HepG2 (cell line): ENCODE measurements at regions not wholly inside any gene's neighbourhood (a gene's known extent, or its start where the extent isn't known, plus 50 kb on each side); places are given as distances from the start of the nearest gene placed in this dataset.

Experiments
- ATAC-seq: fragments of 200-7000 bp; cut with Tn5 transposase; 3 replicates; pipeline ENCODE4 v1.9.1; 2020; ENCODE audit warnings: mild to moderate bottlenecking, moderate library complexity
- BruUV-seq: library from RNA; stranded (reverse); fragments of 400-500 nt; replicated peaks from 2 replicates; lab custom pipeline; 2021; lab: Mats Ljungman, UMichigan
- CTCF ChIA-PET: fragments of 300-600 bp; formaldehyde crosslinking; extraction: SDS; loops from one replicate; lab custom pipeline; 2021; ENCODE audit warnings: low total read pairs, inconsistent platforms, low intra/inter-chr PET ratio; lab: Yijun Ruan, JAX
- POLR2A ChIA-PET: fragments of 350-600 bp; sonication (Branson Sonifier 250); formaldehyde crosslinking; loops from one replicate; lab custom pipeline; 2020; ENCODE audit warnings: antibody characterized with exemption, inconsistent platforms; lab: Yijun Ruan, JAX
- DNase-seq: peaks from one replicate; pipeline ENCODE4 v3.0.0-alpha.2; 2015; ENCODE audit warnings: low spot score
- FAIRE-seq: peaks from 3 replicates; lab custom pipeline; 2011; peaks lifted over from hg19 to GRCh38; lab: Jason Lieb, UNC
- H2AFZ ChIP-seq: one replicate; pipeline ENCODE4 v1.6.1; 2011; ENCODE audit warnings: low read length, inconsistent platforms
- H3K27ac ChIP-seq: fragments of 300-600 bp; 3 replicates; pipeline ENCODE4 v1.8.0; 2011; ENCODE audit warnings: mixed run types, mild to moderate bottlenecking, mixed read lengths, low read length, inconsistent platforms; ENCODE audit not compliant: insufficient read depth; ENCODE audit errors: extremely low read length
- H3K27me3 ChIP-seq, 2 experiments: fragments of 200-600 bp in 1 of 2; 2 replicates in 1 of 2; 3 replicates in 1 of 2; pipeline versions ENCODE4 v1.6.0 to v1.8.0; 2011; ENCODE audit warnings: low read length in 2 of 2, mild to moderate bottlenecking in 2 of 2, moderate library complexity in 2 of 2, inconsistent platforms in 1 of 2; ENCODE audit not compliant: insufficient read depth in 2 of 2, control insufficient read depth in 1 of 2
- H3K36me3 ChIP-seq, 2 experiments: fragments of 200-600 bp in 1 of 2; replicated peaks in 1 of 2; 2 replicates in 1 of 2; 3 replicates in 1 of 2; pipeline versions ENCODE4 v1.5.1 to v1.8.0; 2011; ENCODE audit warnings: low read length in 2 of 2, inconsistent platforms in 1 of 2; ENCODE audit not compliant: insufficient read depth in 2 of 2, control insufficient read depth in 1 of 2
- H3K4me1 ChIP-seq: 2 replicates; pipeline ENCODE4 v1.5.1; 2012; ENCODE audit warnings: low read length, inconsistent platforms; ENCODE audit not compliant: insufficient read depth
- H3K4me2 ChIP-seq: 2 replicates; pipeline ENCODE4 v1.6.0; 2011; ENCODE audit warnings: low read depth, low read length, inconsistent platforms
- H3K4me3 ChIP-seq, 3 experiments: fragments of 200-600 bp in 1 of 3; sonication (generic), shearing (Covaris generic) in 1 of 3; replicated peaks in 1 of 3; 2 replicates each; pipeline ENCODE4 v1.5.1; 2011 to 2016; ENCODE audit warnings: low read length in 3 of 3, inconsistent platforms in 2 of 3, low read depth in 2 of 3, mild to moderate bottlenecking in 2 of 3, control low read depth in 1 of 3, mixed read lengths in 1 of 3; ENCODE audit not compliant: insufficient read depth in 1 of 3
- H3K79me2 ChIP-seq: one replicate; pipeline ENCODE4 v1.6.1; 2011; ENCODE audit warnings: low read length, inconsistent platforms; ENCODE audit not compliant: insufficient read depth
- H3K9ac ChIP-seq: 2 replicates; pipeline ENCODE4 v1.6.0; 2011; ENCODE audit warnings: mild to moderate bottlenecking, low read depth, low read length, inconsistent platforms; ENCODE audit not compliant: insufficient read depth
- H3K9me3 ChIP-seq: 2 replicates; pipeline ENCODE4 v1.5.1; 2012; ENCODE audit warnings: mild to moderate bottlenecking, low read length
- H4K20me1 ChIP-seq: 2 replicates; pipeline ENCODE4 v1.6.0; 2011; ENCODE audit warnings: inconsistent platforms, mild to moderate bottlenecking, low read length, moderate library complexity; ENCODE audit not compliant: insufficient read depth
- ATF1 ChIP-seq: IDR thresholded peaks from 2 replicates; pipeline ENCODE4 v1.6.1; 2016; ENCODE audit warnings: mild to moderate bottlenecking, control low read depth
- CBFB ChIP-seq: sonication (generic); formaldehyde crosslinking; IDR thresholded peaks from 2 replicates; pipeline ENCODE4 v1.4.0; 2020; ENCODE audit warnings: missing genetic modification reagents
- CHD4 ChIP-seq: fragments of 200-600 bp; sonication (generic); IDR thresholded peaks from 2 replicates; pipeline ENCODE4 v1.7.0; 2017; ENCODE audit warnings: mild to moderate bottlenecking, low read length, borderline replicate concordance
- DDIT3 ChIP-seq: sonication (generic); formaldehyde crosslinking; IDR thresholded peaks from 2 replicates; pipeline ENCODE4 v1.4.0; 2020; ENCODE audit warnings: mild to moderate bottlenecking, missing genetic modification reagents
- ISL2 ChIP-seq: sonication (generic); formaldehyde crosslinking; IDR thresholded peaks from 2 replicates; pipeline ENCODE4 v1.5.0; 2020; ENCODE audit warnings: missing genetic modification reagents
- MTF1 ChIP-seq: sonication (generic); formaldehyde crosslinking; IDR thresholded peaks from 2 replicates; pipeline ENCODE4 v1.5.0; 2020; ENCODE audit warnings: missing genetic modification reagents
- TCF7 ChIP-seq: sonication (generic); IDR thresholded peaks from 2 replicates; pipeline ENCODE4 v1.6.1; 2016; ENCODE audit warnings: antibody characterized with exemption, low read depth
- ZNF672 ChIP-seq: sonication (generic); formaldehyde crosslinking; IDR thresholded peaks from 2 replicates; pipeline ENCODE4 v1.8.1; 2022; ENCODE audit warnings: missing genetic modification reagents
- ZNF713 ChIP-seq: sonication (generic); formaldehyde crosslinking; IDR thresholded peaks from 2 replicates; pipeline ENCODE4 v1.4.0; 2020; ENCODE audit warnings: mild to moderate bottlenecking, missing genetic modification reagents
- ZNF724P ChIP-seq: sonication (generic); formaldehyde crosslinking; IDR thresholded peaks from 2 replicates; pipeline ENCODE4 v1.8.0; 2022; ENCODE audit warnings: missing genetic modification reagents, borderline replicate concordance
- ZNF883 ChIP-seq: sonication (generic); formaldehyde crosslinking; IDR thresholded peaks from 2 replicates; pipeline ENCODE4 v1.5.1; 2020; ENCODE audit warnings: mild to moderate bottlenecking, missing genetic modification reagents; ENCODE audit errors: not compliant biosample characterization
- ZSCAN5A ChIP-seq: sonication (generic); formaldehyde crosslinking; IDR thresholded peaks from 2 replicates; pipeline ENCODE4 v1.8.0; 2022; ENCODE audit warnings: mild to moderate bottlenecking, missing genetic modification reagents, borderline replicate concordance
- WGBS: methylation state at CpG from one replicate; pipeline ENCODE4 v1.1.6; 2017; ENCODE audit warnings: low lambda C conversion rate; 5-methylcytosine and 5-hydroxymethylcytosine counted together
- in situ Hi-C: cut with HindIII; loops from 2 replicates; pipeline ENCODE4 v1.10.0; 2017; ENCODE audit warnings: low pct_unique_long_range_greater_than_20kb; ENCODE audit not compliant: extremely low pct_ligation_motif_present
- intact Hi-C: fragments of 100-400 bp; cut with micrococcal nuclease; formaldehyde crosslinking; loops from one replicate; pipeline ENCODE4 v1.10.0; 2022; ENCODE audit not compliant: unreplicated experiment
- TF ChIP-seq, protein P1 (sequence below): sonication (generic); formaldehyde crosslinking; IDR thresholded peaks from 2 replicates; pipeline ENCODE4 v1.4.0; 2020; ENCODE audit warnings: mild to moderate bottlenecking, missing genetic modification reagents

GRCh38 chr7:68542831-68543230, 1055.4 kb upstream of the AUTS2 start:
- no peak for ATAC-seq
- intact Hi-C loops, result no loop called here
- no peaks in the 10 kb centered on the region for H3K79me2 ChIP-seq
- H3K4me3 ChIP-seq, result no peak overlapping the region
- no peak overlapping the region for H3K27ac ChIP-seq
- H3K9me3 ChIP-seq, result no peaks in the 10 kb centered on the region
- WGBS, result 4% methylated on average over 3 of the region's 3 CpGs
- CTCF ChIA-PET, result no interaction called here
- POLR2A ChIA-PET, result no interaction called here
- no TSS peak for BruUV-seq
- H3K9ac ChIP-seq, result no peak overlapping the region
- no peaks in the 10 kb centered on the region for H3K36me3 ChIP-seq
- no peak overlapping the region for H3K4me2 ChIP-seq
- no peaks in the 10 kb centered on the region for H4K20me1 ChIP-seq
- H3K27me3 ChIP-seq, result no peaks in the 10 kb centered on the region
- FAIRE-seq, result no peak
- DNase-seq, result no peak
- TF ChIP-seq MTF1 (CRISPR knock-in tag), result no peak
- TF ChIP-seq ZNF672 (CRISPR knock-in tag), result no peak
- no peak for TF ChIP-seq CBFB (CRISPR knock-in tag)
- no peak for TF ChIP-seq ZNF883 (CRISPR knock-in tag)
- TF ChIP-seq ZNF713 (CRISPR knock-in tag), result no peak
- no peak for TF ChIP-seq TCF7
- no peak for TF ChIP-seq ISL2
- TF ChIP-seq ATF1 (CRISPR knock-in tag), result no peak
- TF ChIP-seq ZSCAN5A, result no peak
- TF ChIP-seq DDIT3 (CRISPR knock-in tag), result no peak
- TF ChIP-seq CHD4, result no peak
- TF ChIP-seq, protein P1, sequence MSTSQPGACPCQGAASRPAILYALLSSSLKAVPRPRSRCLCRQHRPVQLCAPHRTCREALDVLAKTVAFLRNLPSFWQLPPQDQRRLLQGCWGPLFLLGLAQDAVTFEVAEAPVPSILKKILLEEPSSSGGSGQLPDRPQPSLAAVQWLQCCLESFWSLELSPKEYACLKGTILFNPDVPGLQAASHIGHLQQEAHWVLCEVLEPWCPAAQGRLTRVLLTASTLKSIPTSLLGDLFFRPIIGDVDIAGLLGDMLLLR, result no peak
- no peak for TF ChIP-seq ZNF724P (CRISPR knock-in tag)
- H2AFZ ChIP-seq, result no peak overlapping the region
- no peaks in the 10 kb centered on the region for H3K4me1 ChIP-seq
- in situ Hi-C loops, result no loop called here
